PFSK-1 (cell line): ENCODE measurements at regions not wholly inside any gene's neighbourhood (a gene's known extent, or its start where the extent isn't known, plus 50 kb on each side); places are given as distances from the start of the nearest gene placed in this dataset.

Experiments used
- FOXP2 ChIP-seq: optimal IDR thresholded peaks from 2 replicates; pipeline ENCODE3; 2011; ENCODE audit warnings: borderline replicate concordance, control low read depth, inconsistent platforms; ENCODE audit not compliant: insufficient read depth; ENCODE audit errors: extremely low read length, extremely low read depth
- POLR2AphosphoS5 ChIP-seq: IDR thresholded peaks from 2 replicates; pipeline ENCODE4 v1.6.1; 2012; ENCODE audit warnings: low read depth, mild to moderate bottlenecking, control low read depth, low read length, moderate library complexity
- SIN3A ChIP-seq: IDR thresholded peaks from 2 replicates; pipeline ENCODE4 v1.6.1; 2012; ENCODE audit warnings: mild to moderate bottlenecking, low read length, moderate library complexity, borderline replicate concordance; ENCODE audit not compliant: insufficient read depth
- TAF1 ChIP-seq: IDR thresholded peaks from 2 replicates; pipeline ENCODE4 v1.6.1; 2012; ENCODE audit warnings: low read length, control low read depth, borderline replicate concordance; ENCODE audit not compliant: insufficient read depth
- TF ChIP-seq, protein P1 (sequence below), 2 experiments: IDR thresholded peaks; 2 replicates each; pipeline versions ENCODE4 v1.6.1 to v1.8.0; 2011 to 2012; ENCODE audit warnings: low read depth in 2 of 2, low read length in 2 of 2, control low read depth in 1 of 2, inconsistent platforms in 1 of 2, mild to moderate bottlenecking in 1 of 2, moderate library complexity in 1 of 2; ENCODE audit not compliant: insufficient read depth in 1 of 2

DNA sequence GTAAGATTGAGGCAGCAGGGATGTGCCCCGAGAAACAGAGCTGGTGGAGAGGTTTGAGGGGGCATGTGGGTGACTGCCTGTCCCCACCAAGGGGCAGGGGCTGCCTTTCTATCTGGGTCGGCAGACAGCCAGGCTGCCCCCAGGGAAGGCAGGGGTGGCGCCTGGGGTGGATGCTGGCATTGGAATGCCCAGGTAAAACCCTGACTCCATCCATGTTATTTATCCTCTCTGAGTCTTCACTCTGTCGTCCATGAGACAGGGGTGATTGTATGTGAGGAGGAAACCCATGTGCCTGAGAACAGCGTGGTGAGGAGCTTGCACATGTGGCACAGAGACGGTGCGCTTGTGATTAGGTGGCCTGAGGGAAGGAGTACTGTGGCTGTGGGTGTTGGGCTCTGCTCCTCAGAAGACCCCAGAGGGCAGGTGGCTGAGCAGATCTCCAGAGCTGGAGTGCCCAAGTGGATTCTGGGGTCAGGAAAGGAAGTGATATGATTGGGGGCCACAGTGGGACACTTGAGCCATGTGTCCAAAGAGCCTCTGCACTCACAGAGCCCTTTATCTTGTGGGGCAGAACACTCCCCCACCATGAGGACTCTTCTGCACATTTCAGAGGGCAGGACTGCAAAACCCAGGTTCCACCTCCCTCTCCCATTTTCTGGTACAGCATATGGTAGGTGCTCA, 100.4 kb upstream of the RET start:
- no peak for TF ChIP-seq FOXP2
- no peak for TF ChIP-seq SIN3A
- TF ChIP-seq, protein P1, sequence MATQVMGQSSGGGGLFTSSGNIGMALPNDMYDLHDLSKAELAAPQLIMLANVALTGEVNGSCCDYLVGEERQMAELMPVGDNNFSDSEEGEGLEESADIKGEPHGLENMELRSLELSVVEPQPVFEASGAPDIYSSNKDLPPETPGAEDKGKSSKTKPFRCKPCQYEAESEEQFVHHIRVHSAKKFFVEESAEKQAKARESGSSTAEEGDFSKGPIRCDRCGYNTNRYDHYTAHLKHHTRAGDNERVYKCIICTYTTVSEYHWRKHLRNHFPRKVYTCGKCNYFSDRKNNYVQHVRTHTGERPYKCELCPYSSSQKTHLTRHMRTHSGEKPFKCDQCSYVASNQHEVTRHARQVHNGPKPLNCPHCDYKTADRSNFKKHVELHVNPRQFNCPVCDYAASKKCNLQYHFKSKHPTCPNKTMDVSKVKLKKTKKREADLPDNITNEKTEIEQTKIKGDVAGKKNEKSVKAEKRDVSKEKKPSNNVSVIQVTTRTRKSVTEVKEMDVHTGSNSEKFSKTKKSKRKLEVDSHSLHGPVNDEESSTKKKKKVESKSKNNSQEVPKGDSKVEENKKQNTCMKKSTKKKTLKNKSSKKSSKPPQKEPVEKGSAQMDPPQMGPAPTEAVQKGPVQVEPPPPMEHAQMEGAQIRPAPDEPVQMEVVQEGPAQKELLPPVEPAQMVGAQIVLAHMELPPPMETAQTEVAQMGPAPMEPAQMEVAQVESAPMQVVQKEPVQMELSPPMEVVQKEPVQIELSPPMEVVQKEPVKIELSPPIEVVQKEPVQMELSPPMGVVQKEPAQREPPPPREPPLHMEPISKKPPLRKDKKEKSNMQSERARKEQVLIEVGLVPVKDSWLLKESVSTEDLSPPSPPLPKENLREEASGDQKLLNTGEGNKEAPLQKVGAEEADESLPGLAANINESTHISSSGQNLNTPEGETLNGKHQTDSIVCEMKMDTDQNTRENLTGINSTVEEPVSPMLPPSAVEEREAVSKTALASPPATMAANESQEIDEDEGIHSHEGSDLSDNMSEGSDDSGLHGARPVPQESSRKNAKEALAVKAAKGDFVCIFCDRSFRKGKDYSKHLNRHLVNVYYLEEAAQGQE (IDR thresholded peaks at IDR 0.05; ENCODE audit: insufficient read depth in 1 of 2, low read depth in 2 of 2, low read length in 2 of 2) = no peak
- no peak for TF ChIP-seq TAF1
- no peak for TF ChIP-seq POLR2AphosphoS5

DNA sequence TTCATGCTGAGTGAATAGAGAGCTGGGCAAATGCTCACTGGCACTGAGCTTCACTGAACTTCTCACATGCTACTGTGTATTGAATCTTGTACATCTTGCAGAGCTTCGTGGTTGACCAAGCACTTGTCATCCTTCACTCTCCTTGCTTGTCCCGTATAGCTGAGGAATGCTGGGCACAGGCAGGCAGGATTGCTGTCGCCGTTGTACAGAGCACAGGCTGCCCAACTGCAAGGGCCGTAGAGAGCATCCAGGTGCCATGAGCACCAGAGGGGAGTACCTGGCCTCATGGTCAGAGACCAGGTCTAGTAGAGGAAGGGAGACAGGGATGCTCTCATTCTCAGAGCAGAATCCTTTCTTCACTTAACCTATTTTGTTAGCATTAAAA, 99.8 kb upstream of the RET start:
- TF ChIP-seq, protein P1 (IDR thresholded peaks at IDR 0.05; ENCODE audit: insufficient read depth in 1 of 2, low read depth in 2 of 2, low read length in 2 of 2) = no peak
- no peak for TF ChIP-seq TAF1
- TF ChIP-seq FOXP2 = no peak

DNA sequence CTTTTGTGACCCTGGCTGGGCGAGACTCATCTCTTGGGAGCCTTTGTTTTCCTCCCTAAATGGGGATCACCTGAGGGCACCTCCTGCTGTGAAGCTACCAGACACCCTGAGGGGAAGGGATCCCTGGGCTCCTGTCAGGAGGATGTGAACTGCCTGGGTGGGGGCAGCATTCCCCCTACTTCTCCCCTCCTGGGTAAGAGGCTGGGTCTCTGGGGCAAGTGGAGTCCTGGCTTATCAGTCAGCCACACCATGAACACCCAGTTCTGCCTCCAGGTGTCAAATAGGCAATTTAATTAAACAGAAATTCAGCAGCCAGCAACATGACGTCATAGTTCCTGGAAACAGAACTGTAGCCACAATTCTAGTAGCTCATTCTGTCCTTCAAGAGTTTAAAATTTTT, 97.7 kb upstream of the RET start:
- no peak for TF ChIP-seq FOXP2
- no peak for TF ChIP-seq SIN3A
- TF ChIP-seq, protein P1 (IDR thresholded peaks at IDR 0.05; ENCODE audit: insufficient read depth in 1 of 2, low read depth in 2 of 2, low read length in 2 of 2) = no peak
- TF ChIP-seq TAF1 = no peak
- no peak for TF ChIP-seq POLR2AphosphoS5

DNA sequence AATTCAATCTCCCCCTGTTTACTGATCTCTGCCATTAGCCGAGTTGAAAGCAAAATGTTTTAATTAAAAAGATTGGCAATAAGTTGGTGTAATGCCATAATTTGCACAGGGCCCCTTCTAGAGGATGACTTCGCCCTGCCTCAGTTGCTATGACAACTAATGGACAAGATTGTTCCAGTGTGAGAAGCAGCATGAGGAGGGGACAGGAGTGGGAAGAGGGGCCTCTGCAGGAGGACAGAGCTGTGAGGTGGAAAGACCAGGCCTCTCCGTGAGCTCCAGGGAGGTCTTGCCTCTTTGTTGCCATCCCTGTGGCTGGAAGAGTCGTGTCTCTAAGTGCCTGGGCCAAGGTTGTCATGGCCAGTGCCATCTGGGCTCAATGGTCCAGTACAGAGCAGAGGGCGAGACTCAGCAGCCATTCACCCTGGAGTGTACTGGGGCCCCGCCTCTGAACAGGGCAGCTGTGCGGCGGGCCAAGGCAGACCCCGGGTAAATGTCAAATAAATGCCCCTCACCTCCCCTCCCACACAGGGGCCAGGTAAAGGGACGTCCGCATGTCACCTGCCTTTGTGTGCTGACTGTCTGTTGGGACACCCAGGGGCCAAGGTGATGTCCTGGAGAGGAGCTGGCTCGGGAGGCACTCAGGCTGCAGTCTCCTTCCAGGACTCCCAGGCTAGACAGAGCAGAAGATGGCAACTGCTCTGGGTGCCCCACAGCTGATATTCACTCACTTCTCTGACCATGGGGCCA, 97.0 kb upstream of the RET start:
- TF ChIP-seq FOXP2 (no peak), TAF1 (no peak), POLR2AphosphoS5 (no peak), SIN3A (no peak)
- TF ChIP-seq, protein P1 (IDR thresholded peaks at IDR 0.05; ENCODE audit: insufficient read depth in 1 of 2, low read depth in 2 of 2, low read length in 2 of 2) = no peak
